NCI-H2081 treated with DMSO at 0.1 percent for 48 hours (cell line): ENCODE measurements at regions not wholly inside any gene's neighbourhood (a gene's known extent, or its start where the extent isn't known, plus 50 kb on each side); places are given as distances from the start of the nearest gene placed in this dataset.
A peak's percentile ranks its signal among the peaks of the same experiment; 100 is the strongest.

Source experiments
- DNase-seq: peaks from one replicate; lab custom pipeline; 2025; lab: John Stamatoyannopoulos, UW

GRCh38 chr4:34718576-34719245 lies 1525.6 kb downstream of the ARAP2 start:
- no peak for DNase-seq

GRCh38 chr4:34720571-34720970 lies 1523.7 kb downstream of the ARAP2 start:
- peak; percentile 57 for DNase-seq

- no peak for DNase-seq
These were observed 1522.5 kb downstream of the ARAP2 start for GRCh38 chr4:34721835-34722234.

GRCh38 chr4:34723605-34724004 lies 1520.7 kb downstream of the ARAP2 start:
- no peak for DNase-seq

- DNase-seq, result no peak
These were observed 1519.8 kb downstream of the ARAP2 start for GRCh38 chr4:34724491-34724890.

GRCh38 chr4:34731070-34731469 lies 1513.2 kb downstream of the ARAP2 start:
- DNase-seq, result no peak

- DNase-seq, result no peak
These were observed 1512.0 kb downstream of the ARAP2 start for GRCh38 chr4:34732176-34732950.

- DNase-seq, result no peak
These were observed 1511.0 kb downstream of the ARAP2 start for GRCh38 chr4:34733185-34733941.

GRCh38 chr4:34766935-34767334 lies 1477.4 kb downstream of the ARAP2 start:
- no peak for DNase-seq

GRCh38 chr4:34767407-34767806 lies 1476.9 kb downstream of the ARAP2 start:
- no peak for DNase-seq

GRCh38 chr4:34771632-34772031 lies 1472.7 kb downstream of the ARAP2 start:
- DNase-seq, result no peak

GRCh38 chr4:34790131-34790530 lies 1454.2 kb downstream of the ARAP2 start:
- no peak for DNase-seq

GRCh38 chr4:34791209-34791608 lies 1453.1 kb downstream of the ARAP2 start:
- no peak for DNase-seq

GRCh38 chr4:34800953-34801352 lies 1443.4 kb downstream of the ARAP2 start:
- DNase-seq, result no peak

- no peak for DNase-seq
These were observed 1430.0 kb downstream of the ARAP2 start for GRCh38 chr4:34814266-34814665.

- DNase-seq, result no peak
These were observed 1419.8 kb downstream of the ARAP2 start for GRCh38 chr4:34824515-34824914.

- DNase-seq, result no peak
These were observed 1417.7 kb downstream of the ARAP2 start for GRCh38 chr4:34826660-34827059.

- no peak for DNase-seq
These were observed 1398.4 kb downstream of the ARAP2 start for GRCh38 chr4:34845926-34846325.

- no peak for DNase-seq
These were observed 1393.9 kb downstream of the ARAP2 start for GRCh38 chr4:34850421-34850820.

- no peak for DNase-seq
These were observed 1393.3 kb downstream of the ARAP2 start for GRCh38 chr4:34850968-34851367.

- DNase-seq, result no peak
These were observed 1392.9 kb downstream of the ARAP2 start for GRCh38 chr4:34851411-34851810.

GRCh38 chr4:34854451-34854850 lies 1389.9 kb downstream of the ARAP2 start:
- DNase-seq, result no peak

- DNase-seq, result no peak
These were observed 1382.6 kb downstream of the ARAP2 start for GRCh38 chr4:34861666-34862065.
